NCI-H526 treated with DMSO at 0.1 percent for 48 hours (cell line): ENCODE measurements at regions not wholly inside any gene's neighbourhood (a gene's known extent, or its start where the extent isn't known, plus 50 kb on each side); places are given as distances from the start of the nearest gene placed in this dataset.
"Not testable (repeated sequence)": the region's sequence is repeated elsewhere in the genome, so short reads cannot be mapped to it uniquely, and the experiment has no call there.

Experiments used
- DNase-seq: peaks from one replicate; lab custom pipeline; 2025; lab: John Stamatoyannopoulos, UW

- DNase-seq = no peak
These were observed 74.0 kb upstream of the LIPC start for GRCh38 chr15:58357529-58358476.

GRCh38 chr15:58360421-58361090 lies 71.2 kb upstream of the LIPC start:
- DNase-seq = no peak

GRCh38 chr15:58361273-58361759 lies 70.5 kb upstream of the LIPC start:
- peak; percentile 13 for DNase-seq

GRCh38 chr15:58362262-58362922 lies 69.4 kb upstream of the LIPC start:
- DNase-seq = no peak

GRCh38 chr15:58363118-58363517 lies 68.7 kb upstream of the LIPC start:
- not testable (repeated sequence) for DNase-seq

GRCh38 chr15:58363673-58364072 lies 68.1 kb upstream of the LIPC start:
- not testable (repeated sequence) for DNase-seq

- not testable (repeated sequence) for DNase-seq
These were observed 66.7 kb upstream of the LIPC start for GRCh38 chr15:58365098-58365497.

GRCh38 chr15:58369261-58369701 lies 62.5 kb upstream of the LIPC start:
- DNase-seq = no peak

GRCh38 chr15:58369956-58370355 lies 61.8 kb upstream of the LIPC start:
- no peak for DNase-seq

GRCh38 chr15:58374147-58374546 lies 57.6 kb upstream of the LIPC start:
- DNase-seq = no peak

- DNase-seq = no peak
These were observed 54.6 kb upstream of the LIPC start for GRCh38 chr15:58377193-58377592.

- DNase-seq = no peak
These were observed 53.3 kb upstream of the LIPC start for GRCh38 chr15:58378241-58379085.

GRCh38 chr15:58379454-58379853 lies 52.3 kb upstream of the LIPC start:
- DNase-seq = not testable (repeated sequence)

GRCh38 chr15:58380280-58380945 lies 51.4 kb upstream of the LIPC start:
- DNase-seq = no peak

GRCh38 chr15:58381697-58382096 lies 50.1 kb upstream of the LIPC start:
- no peak for DNase-seq
